Parathyroid adenoma (tissue), 2 donors: ENCODE measurements at regions not wholly inside any gene's neighbourhood (a gene's known extent, or its start where the extent isn't known, plus 50 kb on each side); places are given as distances from the start of the nearest gene placed in this dataset.

Experiments
- H2AFZ ChIP-seq: fragments of 300-600 bp; sonication (generic); one replicate; pipeline ENCODE4 v1.7.0; 2017; ENCODE audit warnings: antibody characterized with exemption, mild to moderate bottlenecking
- H3K27ac ChIP-seq: fragments of 300-600 bp; sonication (generic); one replicate; pipeline ENCODE4 v1.7.0; 2017
- H3K27me3 ChIP-seq: fragments of 300-600 bp; sonication (generic); one replicate; pipeline ENCODE4 v1.7.0; 2017; ENCODE audit warnings: low read length; ENCODE audit not compliant: control insufficient read depth, insufficient read depth
- H3K36me3 ChIP-seq: fragments of 300-600 bp; sonication (generic); one replicate; pipeline ENCODE4 v1.7.0; 2017; ENCODE audit warnings: low read length; ENCODE audit not compliant: control insufficient read depth, insufficient read depth
- H3K4me1 ChIP-seq: fragments of 300-600 bp; sonication (generic); one replicate; pipeline ENCODE4 v1.7.0; 2017; ENCODE audit warnings: control low read depth
- H3K4me2 ChIP-seq: fragments of 300-600 bp; sonication (generic); one replicate; pipeline ENCODE4 v1.7.0; 2017; ENCODE audit warnings: low read length
- H3K4me3 ChIP-seq: fragments of 300-600 bp; sonication (generic); one replicate; pipeline ENCODE4 v1.7.0; 2017; ENCODE audit warnings: low read depth, low read length
- H3K79me2 ChIP-seq: fragments of 300-600 bp; sonication (generic); one replicate; pipeline ENCODE4 v1.7.0; 2017; ENCODE audit warnings: control low read depth
- H3K9ac ChIP-seq: fragments of 300-600 bp; sonication (generic); one replicate; pipeline ENCODE4 v1.7.0; 2017; ENCODE audit warnings: mild to moderate bottlenecking
- H3K9me3 ChIP-seq: fragments of 300-600 bp; sonication (generic); one replicate; pipeline ENCODE4 v1.7.0; 2017; ENCODE audit warnings: low read length; ENCODE audit not compliant: control insufficient read depth
- TF ChIP-seq, protein P1 (sequence below): fragments of 300-600 bp; sonication (generic); IDR thresholded peaks from one replicate; pipeline ENCODE4 v1.7.0; 2017; ENCODE audit warnings: antibody characterized with exemption, mild to moderate bottlenecking
- donor health status: primary hyperparathyroidism.

DNA sequence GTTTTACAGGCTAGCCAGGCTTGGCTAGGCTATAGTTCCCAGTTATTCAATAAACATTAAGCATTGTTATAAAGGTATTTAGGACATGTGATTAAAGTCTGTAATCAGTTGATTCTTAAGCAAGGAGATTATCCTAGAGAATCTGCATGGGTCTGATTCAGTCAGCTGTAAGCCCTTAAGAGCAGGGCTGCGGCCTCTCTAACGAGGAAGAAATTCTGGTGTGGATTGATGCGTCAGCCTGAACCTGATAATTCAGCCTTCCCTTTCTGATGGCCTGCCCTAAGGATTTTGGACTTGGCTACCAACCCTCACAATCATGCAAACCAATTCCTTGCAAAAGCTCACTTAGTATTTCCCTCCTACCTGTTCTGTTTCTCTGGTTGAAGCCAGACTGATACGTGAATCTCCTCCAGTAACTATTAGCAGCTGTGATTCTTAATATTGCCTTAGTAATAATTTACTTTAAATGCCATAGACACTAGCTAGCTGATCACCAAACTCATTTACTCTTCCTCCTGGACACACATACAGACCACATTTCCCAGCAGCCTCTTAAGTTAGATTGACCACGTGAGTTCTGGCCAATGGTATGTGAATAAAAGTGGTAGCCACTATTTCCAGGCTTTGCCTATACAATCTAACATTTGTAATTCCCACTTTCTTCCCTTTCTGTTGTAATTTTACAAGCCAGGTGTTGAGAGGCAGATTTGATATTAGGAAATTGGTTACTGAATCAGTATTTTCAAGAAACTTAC, 678.0 kb upstream of the INTU start:
- Histone ChIP-seq H2AFZ (no peak overlapping the region), H3K9ac (no peak overlapping the region), H3K4me3 (no peak overlapping the region), H3K79me2 (no peaks in the 10 kb centered on the region), H3K9me3 (no peaks in the 10 kb centered on the region), H3K4me2 (no peak overlapping the region), H3K27me3 (no peaks in the 10 kb centered on the region), H3K4me1 (no peaks in the 10 kb centered on the region), H3K27ac (no peak overlapping the region), H3K36me3 (no peaks in the 10 kb centered on the region)
- TF ChIP-seq, protein P1, sequence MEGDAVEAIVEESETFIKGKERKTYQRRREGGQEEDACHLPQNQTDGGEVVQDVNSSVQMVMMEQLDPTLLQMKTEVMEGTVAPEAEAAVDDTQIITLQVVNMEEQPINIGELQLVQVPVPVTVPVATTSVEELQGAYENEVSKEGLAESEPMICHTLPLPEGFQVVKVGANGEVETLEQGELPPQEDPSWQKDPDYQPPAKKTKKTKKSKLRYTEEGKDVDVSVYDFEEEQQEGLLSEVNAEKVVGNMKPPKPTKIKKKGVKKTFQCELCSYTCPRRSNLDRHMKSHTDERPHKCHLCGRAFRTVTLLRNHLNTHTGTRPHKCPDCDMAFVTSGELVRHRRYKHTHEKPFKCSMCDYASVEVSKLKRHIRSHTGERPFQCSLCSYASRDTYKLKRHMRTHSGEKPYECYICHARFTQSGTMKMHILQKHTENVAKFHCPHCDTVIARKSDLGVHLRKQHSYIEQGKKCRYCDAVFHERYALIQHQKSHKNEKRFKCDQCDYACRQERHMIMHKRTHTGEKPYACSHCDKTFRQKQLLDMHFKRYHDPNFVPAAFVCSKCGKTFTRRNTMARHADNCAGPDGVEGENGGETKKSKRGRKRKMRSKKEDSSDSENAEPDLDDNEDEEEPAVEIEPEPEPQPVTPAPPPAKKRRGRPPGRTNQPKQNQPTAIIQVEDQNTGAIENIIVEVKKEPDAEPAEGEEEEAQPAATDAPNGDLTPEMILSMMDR, result no peak

DNA sequence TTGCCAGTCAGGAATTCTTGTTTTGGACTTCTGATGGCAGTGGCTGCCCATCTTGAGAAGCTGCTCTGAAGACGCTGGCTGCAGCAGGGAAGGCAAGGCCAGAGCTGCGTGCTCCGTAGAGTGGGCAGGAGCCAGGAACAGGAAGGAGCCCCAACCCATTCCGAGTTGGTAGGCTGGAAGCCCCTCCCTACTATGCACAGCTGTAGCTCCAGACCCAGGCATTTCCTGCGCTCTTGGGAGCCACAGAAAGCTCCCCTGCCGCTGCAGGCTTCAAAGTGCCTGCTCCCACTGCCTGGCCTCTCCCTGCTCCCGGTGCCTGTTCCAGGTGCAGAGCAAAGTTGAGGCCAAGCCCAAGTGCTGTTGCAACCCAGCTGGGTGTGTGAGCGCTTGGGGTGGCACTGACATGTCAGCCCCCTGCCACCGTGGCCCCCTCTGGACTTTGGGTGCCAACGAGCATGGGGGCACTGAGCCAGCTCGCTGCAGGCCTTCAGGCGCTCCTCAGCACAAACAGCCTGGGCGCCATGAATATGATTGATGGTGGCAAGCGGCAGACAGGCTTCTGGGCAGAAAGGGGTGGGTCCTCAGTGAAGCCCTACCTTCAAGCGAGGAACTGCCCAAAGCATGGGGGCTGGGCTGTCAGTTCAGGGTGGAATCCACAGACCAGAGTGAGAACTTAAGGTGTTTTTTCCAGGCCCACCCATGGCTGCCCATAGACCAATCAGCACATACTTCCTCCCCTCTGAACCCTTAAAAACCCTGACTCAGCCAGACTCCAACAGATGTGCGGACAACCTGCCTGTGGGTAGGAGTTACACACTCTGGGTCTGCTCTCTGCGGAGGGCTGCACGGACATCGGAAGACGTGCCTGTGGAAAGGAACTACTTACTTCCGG, 677.2 kb upstream of the INTU start:
- H3K4me2 ChIP-seq, result no peak overlapping the region
- H3K27ac ChIP-seq, result no peak overlapping the region
- H3K9me3 ChIP-seq, result no peaks in the 10 kb centered on the region
- H3K4me1 ChIP-seq, result no peaks in the 10 kb centered on the region
- H3K79me2 ChIP-seq, result no peaks in the 10 kb centered on the region
- TF ChIP-seq, protein P1, result no peak
- H3K4me3 ChIP-seq, result no peak overlapping the region
- H3K9ac ChIP-seq, result no peak overlapping the region
- H2AFZ ChIP-seq, result no peak overlapping the region
- no peaks in the 10 kb centered on the region for H3K27me3 ChIP-seq
- no peaks in the 10 kb centered on the region for H3K36me3 ChIP-seq

DNA sequence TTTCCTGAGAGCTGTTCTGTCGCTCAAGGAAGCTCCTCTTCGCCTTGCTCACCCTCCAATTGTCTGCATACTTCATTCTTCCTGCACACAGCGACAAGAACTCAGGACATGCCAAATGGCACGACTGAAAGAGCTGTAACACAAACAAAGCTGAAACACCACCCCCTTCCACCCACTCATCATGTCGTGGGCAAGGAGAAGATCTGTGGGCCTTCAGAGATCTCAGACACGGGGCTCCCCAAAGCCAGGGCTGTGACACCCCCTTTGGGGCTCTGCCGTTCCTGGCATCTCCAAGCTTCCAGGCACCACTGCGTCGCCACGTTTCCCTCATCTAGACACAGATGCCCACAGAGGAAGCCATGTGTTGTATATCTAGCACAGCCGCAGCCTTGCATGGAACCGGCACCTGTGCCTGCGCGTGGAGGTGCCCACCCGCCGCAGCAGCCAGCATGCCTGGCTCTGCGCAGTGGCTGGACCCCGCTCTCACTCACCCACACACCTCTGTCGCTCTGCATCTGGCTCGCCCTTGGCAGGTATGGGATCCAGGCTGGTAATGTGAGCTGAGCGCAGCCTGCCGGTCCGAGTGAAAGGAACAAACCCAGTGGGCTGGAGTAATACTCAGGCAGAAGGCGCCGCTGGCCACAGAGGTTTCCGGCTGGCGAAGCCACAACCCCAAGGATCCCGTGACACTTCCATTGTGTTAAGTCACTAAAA, 676.4 kb upstream of the INTU start:
- Histone ChIP-seq H3K9me3 (no peaks in the 10 kb centered on the region), H3K4me2 (no peak overlapping the region), H3K4me3 (no peak overlapping the region), H3K4me1 (no peaks in the 10 kb centered on the region), H3K9ac (no peak overlapping the region), H3K36me3 (no peaks in the 10 kb centered on the region), H3K79me2 (no peaks in the 10 kb centered on the region), H3K27me3 (no peaks in the 10 kb centered on the region), H3K27ac (no peak overlapping the region), H2AFZ (no peak overlapping the region)
- TF ChIP-seq, protein P1, result no peak

DNA sequence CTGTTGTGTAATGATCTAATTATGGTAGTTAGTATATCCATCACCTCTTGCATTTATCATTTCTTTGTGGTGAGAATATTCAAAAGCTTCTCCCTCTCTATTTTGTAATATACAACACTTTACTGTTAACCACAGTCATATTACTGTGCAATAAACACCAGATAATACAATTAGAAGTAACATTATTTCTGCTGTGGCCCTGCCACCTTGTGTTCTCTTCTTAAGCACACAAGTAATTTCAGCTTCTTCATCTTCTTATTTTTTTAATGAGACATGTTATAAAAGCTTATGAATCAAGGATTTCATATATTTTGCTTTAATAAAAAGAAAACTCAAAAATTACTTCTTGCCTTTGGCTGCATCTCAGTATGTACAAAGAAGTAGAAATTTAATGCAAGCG, 675.2 kb upstream of the INTU start:
- H3K9me3 ChIP-seq, result no peaks in the 10 kb centered on the region
- H3K27me3 ChIP-seq, result no peaks in the 10 kb centered on the region
- TF ChIP-seq, protein P1, result no peak
- no peaks in the 10 kb centered on the region for H3K79me2 ChIP-seq
- H3K36me3 ChIP-seq, result no peaks in the 10 kb centered on the region
- H2AFZ ChIP-seq, result no peak overlapping the region
- no peak overlapping the region for H3K4me2 ChIP-seq
- H3K9ac ChIP-seq, result no peak overlapping the region
- no peak overlapping the region for H3K27ac ChIP-seq
- no peak overlapping the region for H3K4me3 ChIP-seq
- no peaks in the 10 kb centered on the region for H3K4me1 ChIP-seq
